Esophagus muscularis mucosa (tissue), 4 donors: ENCODE measurements at regions not wholly inside any gene's neighbourhood (a gene's known extent, or its start where the extent isn't known, plus 50 kb on each side); places are given as distances from the start of the nearest gene placed in this dataset.

Source experiments
- EP300 ChIP-seq: sonication (generic); formaldehyde crosslinking; IDR thresholded peaks from one replicate; pipeline ENCODE4 v1.6.1; 2017; ENCODE audit warnings: antibody characterized with exemption
- POLR2A ChIP-seq: fragments of 450-650 bp; IDR thresholded peaks from one replicate; pipeline ENCODE4 v1.6.1; 2017; ENCODE audit warnings: antibody characterized with exemption, moderate library complexity, mild to moderate bottlenecking, low read depth
- POLR2AphosphoS5 ChIP-seq, 2 donors: sonication (generic); formaldehyde crosslinking; IDR thresholded peaks; one replicate each; pipeline ENCODE4 v1.6.1; 2017; ENCODE audit warnings: antibody characterized with exemption in 2 of 2
- TF ChIP-seq, protein P1 (sequence below), 3 experiments: fragments of 200-600 bp in 2 of 3; fragments of 450-650 bp in 1 of 3; sonication (generic) in 2 of 3; IDR thresholded peaks; one replicate each; pipeline ENCODE4 v1.5.1; 2017 to 2019; ENCODE audit warnings: antibody characterized with exemption in 3 of 3, mild to moderate bottlenecking in 2 of 3, moderate library complexity in 1 of 3

DNA sequence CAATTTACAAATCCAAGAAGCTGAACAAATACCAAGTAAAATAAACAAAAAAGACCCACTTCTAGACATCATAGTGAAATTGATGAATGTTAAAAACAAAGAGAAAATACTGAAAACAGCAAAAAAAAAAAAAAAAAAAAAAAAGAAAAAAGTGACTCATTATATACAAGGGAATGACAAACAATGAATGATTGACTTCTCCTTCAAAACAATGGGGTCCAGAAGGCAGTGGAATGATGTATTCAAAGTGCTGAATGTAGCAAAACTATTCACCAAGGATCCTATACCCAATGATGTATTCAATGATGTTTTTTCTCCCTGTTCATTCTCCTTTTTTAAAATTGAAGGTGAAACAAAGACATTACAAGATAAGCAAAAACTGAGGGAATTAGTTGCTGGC lies 650.0 kb downstream of the UTRN start:
- TF ChIP-seq EP300 (no peak), POLR2A (no peak), POLR2AphosphoS5 (IDR thresholded peaks at IDR 0.05) (no peak)
- TF ChIP-seq, protein P1, sequence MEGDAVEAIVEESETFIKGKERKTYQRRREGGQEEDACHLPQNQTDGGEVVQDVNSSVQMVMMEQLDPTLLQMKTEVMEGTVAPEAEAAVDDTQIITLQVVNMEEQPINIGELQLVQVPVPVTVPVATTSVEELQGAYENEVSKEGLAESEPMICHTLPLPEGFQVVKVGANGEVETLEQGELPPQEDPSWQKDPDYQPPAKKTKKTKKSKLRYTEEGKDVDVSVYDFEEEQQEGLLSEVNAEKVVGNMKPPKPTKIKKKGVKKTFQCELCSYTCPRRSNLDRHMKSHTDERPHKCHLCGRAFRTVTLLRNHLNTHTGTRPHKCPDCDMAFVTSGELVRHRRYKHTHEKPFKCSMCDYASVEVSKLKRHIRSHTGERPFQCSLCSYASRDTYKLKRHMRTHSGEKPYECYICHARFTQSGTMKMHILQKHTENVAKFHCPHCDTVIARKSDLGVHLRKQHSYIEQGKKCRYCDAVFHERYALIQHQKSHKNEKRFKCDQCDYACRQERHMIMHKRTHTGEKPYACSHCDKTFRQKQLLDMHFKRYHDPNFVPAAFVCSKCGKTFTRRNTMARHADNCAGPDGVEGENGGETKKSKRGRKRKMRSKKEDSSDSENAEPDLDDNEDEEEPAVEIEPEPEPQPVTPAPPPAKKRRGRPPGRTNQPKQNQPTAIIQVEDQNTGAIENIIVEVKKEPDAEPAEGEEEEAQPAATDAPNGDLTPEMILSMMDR (IDR thresholded peaks at IDR 0.05): no peak
